ENCODE measurements at regions not wholly inside any gene's neighbourhood (a gene's known extent, or its start where the extent isn't known, plus 50 kb on each side); places are given as distances from the start of the nearest gene placed in this dataset.

DNA sequence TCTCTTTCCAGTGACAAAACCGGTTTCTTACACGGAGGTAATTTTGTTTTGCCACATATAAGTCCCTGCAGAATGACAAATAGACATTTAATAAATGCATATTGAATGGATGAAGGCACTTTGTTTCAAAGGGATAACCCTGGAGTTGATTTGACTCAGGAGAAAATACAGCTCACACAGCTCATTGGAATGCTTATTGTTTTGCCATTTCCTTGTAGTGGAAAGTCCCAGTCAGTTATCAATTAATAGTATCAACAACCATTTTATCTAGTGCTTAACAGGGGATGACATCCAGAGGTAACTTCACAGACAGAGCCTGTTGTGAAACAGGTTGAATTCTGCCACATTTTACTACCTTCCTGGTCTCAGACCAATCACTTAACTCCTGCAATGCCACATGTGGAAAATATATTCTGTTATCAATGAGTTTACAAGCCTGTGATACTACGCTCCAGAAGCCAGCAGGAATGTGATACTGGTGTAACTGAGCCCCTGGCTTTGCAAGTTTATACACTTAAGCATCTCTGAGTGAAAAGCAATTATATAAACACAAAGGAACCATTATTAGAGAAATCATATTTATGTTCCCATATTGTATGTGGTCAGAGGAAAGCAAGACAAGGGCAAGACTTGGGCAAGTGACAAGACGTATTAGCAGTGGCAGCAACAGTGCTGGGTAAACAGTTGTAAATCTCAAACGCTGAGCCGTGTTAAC is 123.1 kb upstream of the ANKRD55 start:
- Histone ChIP-seq H3K9me3 (no peaks in the 10 kb centered on the region), H3K4me3 (no peak overlapping the region), H3K36me3 (no peaks in the 10 kb centered on the region), H3K27me3 (no peaks in the 10 kb centered on the region), H3K27ac (no peak overlapping the region), H3K4me1 (peaks cover 0 to 25% of the 10 kb centered on the region in 2 donors)
- DNase-seq (ENCODE audit: low spot score): no peak
- TF ChIP-seq, protein P1, sequence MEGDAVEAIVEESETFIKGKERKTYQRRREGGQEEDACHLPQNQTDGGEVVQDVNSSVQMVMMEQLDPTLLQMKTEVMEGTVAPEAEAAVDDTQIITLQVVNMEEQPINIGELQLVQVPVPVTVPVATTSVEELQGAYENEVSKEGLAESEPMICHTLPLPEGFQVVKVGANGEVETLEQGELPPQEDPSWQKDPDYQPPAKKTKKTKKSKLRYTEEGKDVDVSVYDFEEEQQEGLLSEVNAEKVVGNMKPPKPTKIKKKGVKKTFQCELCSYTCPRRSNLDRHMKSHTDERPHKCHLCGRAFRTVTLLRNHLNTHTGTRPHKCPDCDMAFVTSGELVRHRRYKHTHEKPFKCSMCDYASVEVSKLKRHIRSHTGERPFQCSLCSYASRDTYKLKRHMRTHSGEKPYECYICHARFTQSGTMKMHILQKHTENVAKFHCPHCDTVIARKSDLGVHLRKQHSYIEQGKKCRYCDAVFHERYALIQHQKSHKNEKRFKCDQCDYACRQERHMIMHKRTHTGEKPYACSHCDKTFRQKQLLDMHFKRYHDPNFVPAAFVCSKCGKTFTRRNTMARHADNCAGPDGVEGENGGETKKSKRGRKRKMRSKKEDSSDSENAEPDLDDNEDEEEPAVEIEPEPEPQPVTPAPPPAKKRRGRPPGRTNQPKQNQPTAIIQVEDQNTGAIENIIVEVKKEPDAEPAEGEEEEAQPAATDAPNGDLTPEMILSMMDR (IDR thresholded peaks at IDR 0.05): no peak

DNA sequence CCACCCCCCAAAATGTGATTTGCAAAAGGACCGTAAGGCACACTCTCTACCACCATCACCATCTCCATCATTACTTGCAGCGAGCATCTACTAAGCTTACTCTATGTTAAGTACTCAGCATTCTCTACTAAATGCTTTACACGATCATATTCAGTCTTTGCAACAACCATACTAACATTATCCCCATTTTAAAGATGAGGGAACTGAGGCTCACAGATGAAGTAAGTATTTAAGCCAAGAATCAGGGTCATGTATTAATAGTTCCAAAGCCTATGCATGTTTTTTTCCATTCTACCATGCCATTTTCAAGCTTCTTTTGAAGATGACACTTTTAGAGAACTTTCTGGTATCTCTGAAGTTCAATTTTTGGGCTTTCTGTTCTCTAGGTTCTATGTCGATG is 121.7 kb upstream of the ANKRD55 start:
- Histone ChIP-seq H3K27me3 (no peaks in the 10 kb centered on the region), H3K36me3 (no peaks in the 10 kb centered on the region), H3K27ac (no peak overlapping the region), H3K4me1 (peaks cover 0 to 38% of the 10 kb centered on the region in 2 donors), H3K4me3 (no peak overlapping the region), H3K9me3 (no peaks in the 10 kb centered on the region)
- TF ChIP-seq, protein P1 (IDR thresholded peaks at IDR 0.05): no peak
- DNase-seq (ENCODE audit: low spot score): no peak

DNA sequence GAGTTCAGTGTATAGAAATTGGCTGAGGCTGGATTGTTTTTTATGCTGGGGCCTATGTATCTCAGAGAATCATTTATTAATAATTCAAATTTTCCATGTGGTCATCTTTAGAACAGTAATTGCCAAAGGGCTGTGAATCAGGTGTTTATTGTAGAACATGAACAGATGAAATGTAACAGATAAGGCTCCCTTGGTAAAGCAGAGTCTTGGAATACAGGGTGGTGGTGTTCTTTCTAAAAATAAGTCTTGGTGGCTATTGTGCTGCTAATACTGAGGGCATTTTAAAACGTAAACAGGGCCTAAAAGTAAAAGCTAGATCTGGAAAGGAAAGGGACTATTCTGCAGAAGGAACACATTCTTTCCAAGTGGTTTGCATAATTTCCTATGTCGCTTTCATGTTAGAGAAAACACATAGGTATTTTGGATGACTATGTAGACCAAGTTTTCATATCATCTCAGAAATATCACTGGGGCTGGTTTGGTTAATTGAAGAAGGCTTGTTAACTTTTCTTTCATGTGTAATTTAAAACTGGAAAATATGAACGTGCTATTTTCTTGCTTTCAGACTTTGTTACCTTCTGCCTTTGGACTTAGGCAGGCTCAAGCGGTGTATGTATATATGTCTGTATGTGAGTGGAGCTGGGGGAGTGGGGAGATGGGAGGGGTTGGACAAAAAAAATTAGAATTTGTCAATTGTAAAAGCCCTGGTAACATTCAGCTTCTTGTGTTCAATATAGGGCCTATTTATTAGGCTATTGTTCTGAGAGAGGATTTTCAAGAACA is 119.9 kb upstream of the ANKRD55 start:
- H3K4me3 ChIP-seq: no peak overlapping the region
- H3K36me3 ChIP-seq: no peaks in the 10 kb centered on the region
- TF ChIP-seq, protein P1 (IDR thresholded peaks at IDR 0.05): no peak
- H3K27ac ChIP-seq: peak overlapping the region in 1 of 2 donors; percentile 47
- no peaks in the 10 kb centered on the region for H3K27me3 ChIP-seq
- no peaks in the 10 kb centered on the region for H3K9me3 ChIP-seq
- no peak for DNase-seq (ENCODE audit: low spot score)
- peaks cover 0 to 25% of the 10 kb centered on the region in 2 donors for H3K4me1 ChIP-seq

DNA sequence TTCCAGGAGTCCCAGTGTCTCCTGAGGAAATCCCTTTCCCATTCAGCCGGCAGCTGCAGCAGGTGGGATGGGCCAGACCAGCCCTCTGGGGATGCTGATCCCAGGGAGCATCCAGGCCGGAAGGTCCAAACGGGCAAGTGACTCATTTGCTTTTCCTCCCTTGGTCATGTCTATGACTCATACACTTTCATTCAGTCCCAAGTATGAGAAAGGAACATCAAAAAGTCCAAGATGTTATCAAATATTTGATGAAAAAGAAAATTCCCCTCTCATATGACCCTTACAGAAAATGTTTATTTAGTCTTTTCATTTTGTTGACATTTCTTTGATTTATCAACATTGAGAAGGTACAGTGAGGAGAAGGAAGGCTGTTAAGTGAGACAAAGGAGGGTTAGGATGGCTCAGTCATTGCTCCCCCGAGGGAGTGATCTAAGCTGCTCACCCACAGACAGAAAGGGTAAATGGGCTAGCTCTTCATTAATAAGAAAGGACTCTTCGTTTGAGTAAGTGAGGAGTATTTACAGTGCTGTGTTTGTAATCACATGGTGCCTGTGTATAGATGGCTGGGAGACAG is 117.6 kb upstream of the ANKRD55 start:
- peak overlapping the region; percentile 1 to 62 for H3K27ac ChIP-seq
- peak; percentile 79 for DNase-seq (ENCODE audit: low spot score)
- no peaks in the 10 kb centered on the region for H3K9me3 ChIP-seq
- TF ChIP-seq, protein P1 (IDR thresholded peaks at IDR 0.05): no peak
- peaks cover 0 to 28% of the 10 kb centered on the region in 2 donors for H3K4me1 ChIP-seq
- H3K27me3 ChIP-seq: no peaks in the 10 kb centered on the region
- H3K4me3 ChIP-seq: no peak overlapping the region
- H3K36me3 ChIP-seq: no peaks in the 10 kb centered on the region

DNA sequence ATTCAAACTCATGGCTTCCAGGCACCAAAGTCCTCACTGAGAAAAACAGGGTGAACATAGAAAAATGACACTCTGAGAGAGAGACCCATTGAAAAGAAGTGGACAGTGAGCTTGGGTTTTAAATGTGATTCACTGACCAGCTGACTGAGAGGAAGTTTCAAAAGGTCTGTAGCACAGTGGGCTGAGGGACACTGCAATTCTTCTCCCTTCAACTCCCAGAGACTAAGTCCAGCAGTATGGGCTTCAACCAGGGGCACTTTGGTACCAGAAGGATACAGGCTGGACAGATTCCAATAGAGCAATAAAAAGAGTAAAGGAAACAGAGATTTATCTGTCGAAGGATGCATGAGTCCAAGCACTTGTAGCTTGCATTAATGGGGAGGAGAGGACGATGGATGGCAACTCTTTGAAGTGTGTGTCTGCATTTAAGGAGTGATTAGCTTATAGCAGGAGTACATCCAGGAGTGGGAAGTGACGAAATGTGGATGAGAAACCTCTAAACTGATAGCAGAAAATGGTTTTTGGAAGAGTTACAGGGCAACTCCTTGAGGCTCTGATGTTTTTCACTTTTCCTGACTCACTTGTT is 117.0 kb upstream of the ANKRD55 start:
- Histone ChIP-seq H3K9me3 (no peaks in the 10 kb centered on the region), H3K4me3 (no peak overlapping the region), H3K4me1 (peaks cover 0 to 28% of the 10 kb centered on the region in 2 donors), H3K27ac (peak overlapping the region in 1 of 2 donors; percentile 62), H3K27me3 (no peaks in the 10 kb centered on the region), H3K36me3 (no peaks in the 10 kb centered on the region)
- DNase-seq (ENCODE audit: low spot score): no peak
- TF ChIP-seq, protein P1 (IDR thresholded peaks at IDR 0.05): no peak

Data from right atrium auricular region (tissue), 2 donors.